HG03175 (cell line): ENCODE measurements at regions not wholly inside any gene's neighbourhood (a gene's known extent, or its start where the extent isn't known, plus 50 kb on each side); places are given as distances from the start of the nearest gene placed in this dataset.
"Not testable (repeated sequence)": the region's sequence is repeated elsewhere in the genome, so short reads cannot be mapped to it uniquely, and the experiment has no call there.

Experiments used
- ATAC-seq: cut with Tn5 transposase; IDR thresholded peaks from one replicate; pipeline ENCODE4 v1.9.1; 2021; ENCODE audit warnings: mild to moderate bottlenecking, moderate library complexity; ENCODE audit not compliant: unreplicated experiment

GRCh38 chr3:10726787-10727186 is 89.2 kb upstream of the SLC6A11 start:
- no peak for ATAC-seq

- ATAC-seq = no peak
These were observed 86.6 kb upstream of the SLC6A11 start for GRCh38 chr3:10729439-10729838.

GRCh38 chr3:10732292-10732691 is 83.7 kb upstream of the SLC6A11 start:
- no peak for ATAC-seq

GRCh38 chr3:10733297-10733696 is 82.7 kb upstream of the SLC6A11 start:
- no peak for ATAC-seq

GRCh38 chr3:10736444-10736843 is 79.6 kb upstream of the SLC6A11 start:
- not testable (repeated sequence) for ATAC-seq

GRCh38 chr3:10737785-10738184 is 78.2 kb upstream of the SLC6A11 start:
- no peak for ATAC-seq

- peak; percentile 60 for ATAC-seq
These were observed 77.2 kb upstream of the SLC6A11 start for GRCh38 chr3:10738688-10739372.

- no peak for ATAC-seq
These were observed 75.1 kb upstream of the SLC6A11 start for GRCh38 chr3:10740954-10741353.

GRCh38 chr3:10741891-10742671 is 73.9 kb upstream of the SLC6A11 start:
- no peak for ATAC-seq

GRCh38 chr3:10743366-10744097 is 72.5 kb upstream of the SLC6A11 start:
- no peak for ATAC-seq

- no peak for ATAC-seq
These were observed 71.9 kb upstream of the SLC6A11 start for GRCh38 chr3:10744098-10744465.

- ATAC-seq = no peak
These were observed 70.6 kb upstream of the SLC6A11 start for GRCh38 chr3:10745392-10745791.

GRCh38 chr3:10746001-10746400 is 70.0 kb upstream of the SLC6A11 start:
- no peak for ATAC-seq

- no peak for ATAC-seq
These were observed 69.3 kb upstream of the SLC6A11 start for GRCh38 chr3:10746684-10747083.

GRCh38 chr3:10747341-10747740 is 68.7 kb upstream of the SLC6A11 start:
- no peak for ATAC-seq

GRCh38 chr3:10748040-10748439 is 68.0 kb upstream of the SLC6A11 start:
- no peak for ATAC-seq

- no peak for ATAC-seq
These were observed 62.1 kb upstream of the SLC6A11 start for GRCh38 chr3:10753964-10754363.

- ATAC-seq = no peak
These were observed 59.5 kb upstream of the SLC6A11 start for GRCh38 chr3:10756546-10756945.

- no peak for ATAC-seq
These were observed 58.8 kb upstream of the SLC6A11 start for GRCh38 chr3:10757021-10757820.

GRCh38 chr3:10757821-10758130 is 58.3 kb upstream of the SLC6A11 start:
- no peak for ATAC-seq
